Caco-2 (cell line): ENCODE measurements at regions not wholly inside any gene's neighbourhood (a gene's known extent, or its start where the extent isn't known, plus 50 kb on each side); places are given as distances from the start of the nearest gene placed in this dataset.

Experiments used
- BruUV-seq: library from RNA; stranded (reverse); fragments of 400-500 nt; replicated peaks from 2 replicates; lab custom pipeline; 2021; lab: Mats Ljungman, UMichigan
- CTCF ChIA-PET: fragments of 300-600 bp; sonication (Branson Sonifier 250); formaldehyde crosslinking; loops from one replicate; lab custom pipeline; 2022; ENCODE audit warnings: antibody characterized with exemption; lab: Charles Lee
- POLR2A ChIA-PET: fragments of 300-600 bp; sonication (Branson Sonifier 250); formaldehyde crosslinking; loops from one replicate; lab custom pipeline; 2022; ENCODE audit warnings: antibody characterized with exemption; lab: Charles Lee
- DNase-seq, 2 experiments: peaks; one replicate each; pipeline versions ENCODE4 v3.0.0 to v3.0.0-alpha.2; 2020 to 2022
- H3K27me3 ChIP-seq: replicated peaks from 2 replicates; pipeline ENCODE4 v1.6.0; 2011; ENCODE audit warnings: low read length; ENCODE audit not compliant: control insufficient read depth, insufficient read depth
- H3K36me3 ChIP-seq: 2 replicates; pipeline ENCODE4 v1.5.1; 2011; ENCODE audit warnings: low read length; ENCODE audit not compliant: control insufficient read depth, insufficient read depth
- H3K4me1 ChIP-seq: fragments of 250-450 bp; sonication (Bioruptor Pico); 2 replicates; pipeline ENCODE4 v1.5.1; 2020; ENCODE audit warnings: mild to moderate bottlenecking
- H3K4me3 ChIP-seq: 2 replicates; pipeline ENCODE4 v1.5.1; 2011; ENCODE audit warnings: low read depth, mild to moderate bottlenecking, control low read depth, low read length
- H3K9me3 ChIP-seq: fragments of 250-450 bp; sonication (Bioruptor Pico); 2 replicates; pipeline ENCODE4 v1.5.1; 2020; ENCODE audit warnings: mild to moderate bottlenecking, moderate library complexity
- H3K27ac Mint-ChIP-seq: one replicate; pipeline ENCODE4 v1.8.0; 2022; ENCODE audit warnings: mixed read lengths; ENCODE audit not compliant: unreplicated experiment
- H3K27me3 Mint-ChIP-seq: one replicate; pipeline ENCODE4 v1.8.0; 2022; ENCODE audit warnings: mixed read lengths; ENCODE audit not compliant: insufficient read depth, unreplicated experiment
- H3K36me3 Mint-ChIP-seq: one replicate; pipeline ENCODE4 v1.8.0; 2022; ENCODE audit warnings: mild to moderate bottlenecking, mixed read lengths; ENCODE audit not compliant: insufficient read depth, unreplicated experiment
- H3K4me1 Mint-ChIP-seq: one replicate; pipeline ENCODE4 v1.8.0; 2022; ENCODE audit warnings: low read depth, mixed read lengths; ENCODE audit not compliant: unreplicated experiment
- H3K4me3 Mint-ChIP-seq: one replicate; pipeline ENCODE4 v1.8.0; 2022; ENCODE audit warnings: mild to moderate bottlenecking, moderate library complexity, mixed read lengths; ENCODE audit not compliant: unreplicated experiment
- H3K9me3 Mint-ChIP-seq: one replicate; pipeline ENCODE4 v1.8.0; 2022; ENCODE audit warnings: mixed read lengths; ENCODE audit not compliant: unreplicated experiment
- CTCF ChIP-seq, 2 experiments: fragments of 200-600 bp in 1 of 2; IDR thresholded peaks; 1 replicate in 1 of 2; 2 replicates in 1 of 2; pipeline versions ENCODE4 v1.5.1 to v1.8.0; 2011 to 2022; ENCODE audit warnings: antibody characterized with exemption in 1 of 2, control low read depth in 1 of 2, inconsistent platforms in 1 of 2, low read depth in 1 of 2, low read length in 1 of 2, mild to moderate bottlenecking in 1 of 2, moderate library complexity in 1 of 2; ENCODE audit not compliant: insufficient read depth in 1 of 2, severe bottlenecking in 1 of 2, unreplicated experiment in 1 of 2
- intact Hi-C: fragments of 100-400 bp; cut with micrococcal nuclease; formaldehyde crosslinking; loops from one replicate; pipeline ENCODE4 v1.10.0; 2022; ENCODE audit not compliant: unreplicated experiment

GRCh38 chr12:9351136-9351535 lies 142.9 kb upstream of the PZP start:
- intact Hi-C loops: no loop called here
- Mint-ChIP-seq H3K27ac (no peak overlapping the region), H3K27me3 (no peaks in the 10 kb centered on the region), H3K9me3 (peaks cover 10% of the 10 kb centered on the region), H3K36me3 (no peaks in the 10 kb centered on the region), H3K4me3 (no peak overlapping the region), H3K4me1 (no peaks in the 10 kb centered on the region)
- BruUV-seq: no TSS peak
- 0 out of 2 replicates have a peak, but pooled peaks cover 1% of the 10 kb centered on the region for H3K27me3 ChIP-seq
- TF ChIP-seq CTCF (IDR thresholded peaks at IDR 0.05; ENCODE audit: insufficient read depth in 1 of 2, low read depth in 1 of 2, low read length in 1 of 2, severe bottlenecking in 1 of 2, unreplicated experiment in 1 of 2): no peak
- no peak for DNase-seq
- no peaks in the 10 kb centered on the region for H3K36me3 ChIP-seq
- H3K4me3 ChIP-seq: no peak overlapping the region
- peaks cover 24% of the 10 kb centered on the region for H3K9me3 ChIP-seq
- POLR2A ChIA-PET: no interaction called here
- H3K4me1 ChIP-seq: no peaks in the 10 kb centered on the region
- CTCF ChIA-PET: interaction anchor here (0.6 kb wide), 1 partner anchor 19 kb away, joined by 4 read pairs; no protein-coding TSS in a partner anchor

GRCh38 chr12:9349888-9350885 lies 142.0 kb upstream of the PZP start:
- BruUV-seq: no TSS peak
- no peaks in the 10 kb centered on the region for H3K4me1 Mint-ChIP-seq
- no peak for TF ChIP-seq CTCF (IDR thresholded peaks at IDR 0.05; ENCODE audit: insufficient read depth in 1 of 2, low read depth in 1 of 2, low read length in 1 of 2, severe bottlenecking in 1 of 2, unreplicated experiment in 1 of 2)
- no peaks in the 10 kb centered on the region for H3K4me1 ChIP-seq
- ChIA-PET CTCF (no interaction called here), POLR2A (no interaction called here)
- no peak for DNase-seq
- no peak overlapping the region for H3K4me3 Mint-ChIP-seq
- no peak overlapping the region for H3K4me3 ChIP-seq
- no peak overlapping the region for H3K27ac Mint-ChIP-seq
- H3K27me3 ChIP-seq: 0 out of 2 replicates have a peak, but pooled peaks cover 1% of the 10 kb centered on the region
- H3K36me3 Mint-ChIP-seq: no peaks in the 10 kb centered on the region
- intact Hi-C loops: no loop called here
- H3K27me3 Mint-ChIP-seq: no peaks in the 10 kb centered on the region
- H3K9me3 ChIP-seq: peaks cover 24% of the 10 kb centered on the region
- H3K36me3 ChIP-seq: no peaks in the 10 kb centered on the region
- peaks cover 10% of the 10 kb centered on the region for H3K9me3 Mint-ChIP-seq

GRCh38 chr12:9348906-9349518 lies 140.8 kb upstream of the PZP start:
- no TSS peak for BruUV-seq
- H3K4me3 ChIP-seq: no peak overlapping the region
- no peaks in the 10 kb centered on the region for H3K4me1 ChIP-seq
- 0 out of 2 replicates have a peak, but pooled peaks cover 1% of the 10 kb centered on the region for H3K27me3 ChIP-seq
- Mint-ChIP-seq H3K27ac (no peak overlapping the region), H3K4me1 (no peaks in the 10 kb centered on the region), H3K27me3 (no peaks in the 10 kb centered on the region), H3K36me3 (no peaks in the 10 kb centered on the region), H3K9me3 (peaks cover 3% of the 10 kb centered on the region), H3K4me3 (no peak overlapping the region)
- CTCF ChIA-PET: no interaction called here
- peaks cover 13% of the 10 kb centered on the region for H3K9me3 ChIP-seq
- TF ChIP-seq CTCF (IDR thresholded peaks at IDR 0.05; ENCODE audit: insufficient read depth in 1 of 2, low read depth in 1 of 2, low read length in 1 of 2, severe bottlenecking in 1 of 2, unreplicated experiment in 1 of 2): no peak
- intact Hi-C loops: no loop called here
- no peak for DNase-seq
- H3K36me3 ChIP-seq: no peaks in the 10 kb centered on the region
- POLR2A ChIA-PET: no interaction called here
